Left kidney (tissue), 1 donor: ENCODE measurements at regions not wholly inside any gene's neighbourhood (a gene's known extent, or its start where the extent isn't known, plus 50 kb on each side); places are given as distances from the start of the nearest gene placed in this dataset.

ENCODE experiments used
- DNase-seq: peaks from one replicate; pipeline ENCODE4 v3.0.0-alpha.2; 2013

- DNase-seq = no peak
Observed at GRCh38 chr12:90205165-90205564, 496.5 kb upstream of the ATP2B1 start.

- DNase-seq = no peak
Observed at GRCh38 chr12:90203556-90203955, 494.9 kb upstream of the ATP2B1 start.

- DNase-seq = no peak
Observed at GRCh38 chr12:90199006-90199405, 490.4 kb upstream of the ATP2B1 start.

GRCh38 chr12:90193500-90193899, 484.9 kb upstream of the ATP2B1 start:
- no peak for DNase-seq

GRCh38 chr12:90188857-90189256, 480.2 kb upstream of the ATP2B1 start:
- no peak for DNase-seq

- DNase-seq = no peak
Observed at GRCh38 chr12:90183201-90183600, 474.6 kb upstream of the ATP2B1 start.

GRCh38 chr12:90181216-90181615, 472.6 kb upstream of the ATP2B1 start:
- DNase-seq = no peak

- DNase-seq = no peak
Observed at GRCh38 chr12:90174956-90175355, 466.3 kb upstream of the ATP2B1 start.

- DNase-seq = no peak
Observed at GRCh38 chr12:90174198-90174510, 465.5 kb upstream of the ATP2B1 start.

- no peak for DNase-seq
Observed at GRCh38 chr12:90173499-90174197, 465.0 kb upstream of the ATP2B1 start.

- DNase-seq = no peak
Observed at GRCh38 chr12:90172524-90172923, 463.9 kb upstream of the ATP2B1 start.

GRCh38 chr12:90170740-90171139, 462.1 kb upstream of the ATP2B1 start:
- no peak for DNase-seq

- no peak for DNase-seq
Observed at GRCh38 chr12:90167518-90168208, 459.0 kb upstream of the ATP2B1 start.

- no peak for DNase-seq
Observed at GRCh38 chr12:90166671-90167070, 458.0 kb upstream of the ATP2B1 start.

- DNase-seq = no peak
Observed at GRCh38 chr12:90166012-90166411, 457.4 kb upstream of the ATP2B1 start.

GRCh38 chr12:90163975-90164374, 455.3 kb upstream of the ATP2B1 start:
- no peak for DNase-seq

GRCh38 chr12:90153827-90154226, 445.2 kb upstream of the ATP2B1 start:
- DNase-seq = no peak

GRCh38 chr12:90152897-90153624, 444.4 kb upstream of the ATP2B1 start:
- peak; percentile 10 for DNase-seq

- no peak for DNase-seq
Observed at GRCh38 chr12:90151491-90152015, 442.9 kb upstream of the ATP2B1 start.

GRCh38 chr12:90149453-90149852, 440.8 kb upstream of the ATP2B1 start:
- no peak for DNase-seq

- DNase-seq = no peak
Observed at GRCh38 chr12:90129366-90130030, 420.9 kb upstream of the ATP2B1 start.

GRCh38 chr12:90128526-90128925, 419.9 kb upstream of the ATP2B1 start:
- DNase-seq = no peak

- no peak for DNase-seq
Observed at GRCh38 chr12:90126125-90126524, 417.5 kb upstream of the ATP2B1 start.
